GM15510 (cell line): ENCODE measurements at regions not wholly inside any gene's neighbourhood (a gene's known extent, or its start where the extent isn't known, plus 50 kb on each side); places are given as distances from the start of the nearest gene placed in this dataset.

ENCODE experiments used
- POLR2A ChIP-seq: IDR thresholded peaks from 3 replicates; pipeline ENCODE4 v1.6.1; 2011; ENCODE audit warnings: borderline replicate concordance; ENCODE audit not compliant: insufficient read length; ENCODE audit errors: extremely low read depth

DNA sequence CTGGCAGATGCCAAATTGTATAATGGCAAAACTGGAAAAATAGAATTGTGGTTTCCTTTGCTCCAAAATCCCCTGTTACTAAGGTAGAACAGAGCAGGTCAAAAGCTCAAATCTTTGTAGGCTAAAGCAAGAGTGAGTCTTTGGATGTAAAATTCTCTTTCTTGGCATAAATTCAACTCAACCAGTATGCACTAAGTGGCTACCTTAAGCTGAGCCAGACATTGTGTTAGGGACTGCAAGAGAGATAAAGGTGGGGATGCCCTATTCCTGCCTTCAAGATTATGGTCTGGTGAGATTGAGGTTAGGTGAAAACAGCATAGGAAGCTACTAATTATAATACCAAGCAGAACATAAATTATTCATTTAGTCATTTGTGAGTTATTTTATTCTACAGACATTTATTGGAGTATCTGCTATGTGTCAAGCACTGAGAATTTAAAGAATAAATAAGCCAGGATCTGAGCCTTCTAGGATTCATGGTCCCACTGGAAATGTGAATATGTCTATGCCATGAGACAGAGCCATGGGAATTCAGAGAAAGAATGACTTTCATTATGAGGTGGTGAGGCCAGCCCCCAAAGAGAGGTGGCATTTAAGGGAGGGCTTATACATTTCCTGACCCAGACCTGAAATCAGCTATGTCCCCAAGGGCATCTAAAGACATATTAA lies 198.0 kb upstream of the NCKAP5 start:
- TF ChIP-seq POLR2A = no peak

DNA sequence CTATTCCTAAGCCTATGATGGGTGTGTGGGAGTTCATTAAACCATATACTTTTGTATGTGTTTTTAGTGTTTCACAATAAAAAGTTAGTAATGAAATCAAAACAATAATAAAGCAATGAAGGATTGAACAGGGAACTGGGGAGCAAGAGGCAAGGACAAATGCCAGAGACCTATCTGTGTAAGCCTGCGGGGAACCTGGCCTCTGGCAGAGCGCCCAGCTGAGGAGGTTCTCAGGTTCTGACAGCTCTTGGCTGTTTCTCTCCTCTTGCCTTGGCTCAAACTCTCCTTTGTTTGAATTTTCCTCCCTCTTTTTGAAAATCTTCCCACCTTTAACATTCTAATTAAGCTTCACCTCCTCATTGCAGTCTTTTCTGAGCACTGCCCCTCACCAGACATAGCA lies 200.0 kb upstream of the NCKAP5 start:
- TF ChIP-seq POLR2A = no peak

DNA sequence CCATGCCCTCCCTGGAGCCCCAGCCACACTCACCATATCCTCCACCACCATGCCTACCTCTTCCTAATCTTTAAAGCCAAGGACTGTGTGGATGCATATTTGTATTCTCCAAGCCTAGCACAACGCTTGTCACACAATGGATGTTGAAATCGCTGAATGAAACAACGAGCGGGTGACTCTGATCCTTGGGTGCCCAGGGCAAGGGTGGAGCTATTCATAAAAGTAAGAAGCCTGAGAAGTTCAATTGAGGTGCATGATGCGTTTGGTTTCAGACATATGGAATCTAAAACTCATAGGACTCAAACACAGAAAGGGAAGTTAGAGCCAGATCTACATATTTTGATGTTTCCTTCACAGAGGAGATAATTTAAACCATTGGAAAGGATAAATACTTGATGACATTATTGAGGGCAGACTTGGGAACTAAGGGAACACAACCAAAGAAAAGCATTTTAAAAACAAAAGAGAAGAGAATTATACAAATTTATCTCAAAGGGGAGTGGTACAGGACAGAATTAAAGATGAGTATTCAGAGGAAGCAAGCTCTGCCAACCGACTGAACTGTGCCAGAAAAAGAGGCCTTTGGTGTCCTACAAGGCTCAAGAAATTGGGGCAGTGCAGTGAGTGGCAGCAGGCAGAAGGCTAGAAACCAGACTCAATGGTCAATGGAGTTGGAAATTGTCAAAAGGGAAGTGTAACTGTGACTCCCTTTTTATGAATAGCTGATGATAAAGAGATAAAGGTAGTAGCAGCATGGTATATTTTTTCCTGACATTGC lies 200.6 kb upstream of the NCKAP5 start:
- no peak for TF ChIP-seq POLR2A

DNA sequence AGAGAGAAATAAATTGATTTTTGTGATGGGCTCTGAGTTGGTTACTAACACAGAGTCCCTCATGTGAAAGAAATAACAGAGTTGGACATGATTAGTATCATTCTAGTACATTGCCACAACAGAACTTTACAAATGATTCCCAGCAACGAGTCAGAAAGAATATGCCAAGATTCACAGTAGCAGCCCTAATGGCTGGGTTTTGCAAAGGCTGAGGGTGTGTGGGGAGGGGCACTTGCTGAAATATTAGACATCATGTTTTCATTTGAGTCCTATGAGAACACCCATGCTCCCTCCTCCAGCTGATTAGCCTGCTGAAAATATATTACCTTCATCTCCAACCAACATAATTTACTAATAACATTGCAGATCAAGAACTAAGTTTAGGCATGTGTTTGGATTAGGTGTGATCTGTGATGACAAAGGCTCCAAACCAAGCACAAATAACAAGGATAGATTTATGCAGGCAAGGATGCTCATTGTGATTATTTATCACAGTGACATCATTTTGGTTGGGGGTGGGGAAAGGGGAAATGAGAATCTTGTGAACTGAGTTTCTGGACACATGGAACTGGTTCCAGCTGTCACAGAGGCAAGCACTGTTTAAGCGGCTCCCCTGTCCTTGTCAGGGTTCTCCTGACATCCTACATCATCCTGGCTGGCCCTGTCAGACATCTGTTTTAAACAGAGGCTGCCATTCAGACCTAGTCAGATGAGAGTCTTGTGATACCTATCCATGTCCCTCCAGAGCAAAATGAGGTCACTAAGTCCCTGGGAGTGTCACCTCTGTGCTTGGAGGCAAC lies 205.8 kb upstream of the NCKAP5 start:
- TF ChIP-seq POLR2A = no peak

DNA sequence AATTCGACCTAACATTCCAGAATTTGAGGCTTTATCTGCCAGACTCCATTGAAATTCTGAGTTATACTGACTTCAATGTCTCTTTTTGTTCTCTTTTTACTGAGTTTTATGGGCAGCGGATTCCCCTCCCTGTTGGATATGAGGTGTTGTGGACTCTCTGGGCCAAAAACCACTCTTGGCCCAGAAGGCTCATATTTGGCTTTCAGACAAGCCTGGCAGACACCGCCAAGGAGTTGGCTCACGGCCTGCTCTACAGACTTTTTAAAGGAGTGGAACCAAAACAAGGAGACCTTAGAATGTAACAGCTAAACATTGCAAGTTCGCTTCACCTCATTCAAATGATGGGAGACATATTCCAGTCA lies 206.4 kb upstream of the NCKAP5 start:
- TF ChIP-seq POLR2A = no peak

DNA sequence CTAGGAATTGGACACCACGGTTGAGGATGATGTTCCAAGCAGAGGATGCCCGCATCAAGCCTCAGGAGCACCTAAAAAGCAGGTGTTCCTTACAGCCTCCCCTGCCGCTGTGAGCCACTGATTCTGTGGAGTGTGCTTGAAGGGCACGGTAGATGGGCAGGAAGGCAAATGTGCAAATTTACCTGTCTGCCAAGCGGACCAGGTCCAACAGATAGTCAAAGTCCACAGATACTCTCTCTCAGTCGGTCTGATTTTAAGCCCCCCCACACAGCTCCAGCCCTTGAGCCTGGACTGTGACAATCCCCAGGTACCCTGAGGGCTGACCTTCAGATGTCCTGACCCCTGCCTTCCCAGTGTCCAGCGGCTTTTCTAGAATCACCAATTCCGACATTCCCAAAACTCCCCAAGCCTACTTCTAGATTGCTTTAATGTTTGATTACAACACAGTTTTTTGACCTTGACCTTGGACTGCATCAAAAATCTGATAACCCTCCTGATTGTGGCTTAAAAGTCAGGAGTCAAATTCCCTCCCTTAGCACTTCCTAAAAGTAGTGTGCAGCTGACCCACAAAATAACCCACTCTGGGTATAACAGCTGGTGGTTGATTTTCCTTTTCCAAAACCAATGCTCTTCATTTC lies 208.8 kb upstream of the NCKAP5 start:
- TF ChIP-seq POLR2A = no peak

DNA sequence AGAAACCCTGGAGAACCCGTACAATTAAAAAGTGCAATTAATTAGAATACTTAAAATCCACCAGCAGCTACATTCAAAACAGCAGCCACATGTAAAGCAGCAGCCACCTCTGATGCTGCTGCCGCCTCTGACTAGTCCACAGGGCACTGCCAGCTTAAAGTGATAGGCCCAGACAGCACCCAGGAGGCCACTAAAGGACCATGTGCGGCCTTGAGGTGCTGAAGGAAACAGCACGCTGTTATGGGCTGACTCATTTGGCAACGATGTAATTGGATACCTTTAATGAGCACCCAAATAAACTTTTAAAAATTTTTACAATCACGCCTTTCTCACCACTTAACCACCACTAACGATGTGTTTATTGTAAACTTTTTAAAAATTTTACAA lies 209.3 kb upstream of the NCKAP5 start:
- TF ChIP-seq POLR2A = no peak

DNA sequence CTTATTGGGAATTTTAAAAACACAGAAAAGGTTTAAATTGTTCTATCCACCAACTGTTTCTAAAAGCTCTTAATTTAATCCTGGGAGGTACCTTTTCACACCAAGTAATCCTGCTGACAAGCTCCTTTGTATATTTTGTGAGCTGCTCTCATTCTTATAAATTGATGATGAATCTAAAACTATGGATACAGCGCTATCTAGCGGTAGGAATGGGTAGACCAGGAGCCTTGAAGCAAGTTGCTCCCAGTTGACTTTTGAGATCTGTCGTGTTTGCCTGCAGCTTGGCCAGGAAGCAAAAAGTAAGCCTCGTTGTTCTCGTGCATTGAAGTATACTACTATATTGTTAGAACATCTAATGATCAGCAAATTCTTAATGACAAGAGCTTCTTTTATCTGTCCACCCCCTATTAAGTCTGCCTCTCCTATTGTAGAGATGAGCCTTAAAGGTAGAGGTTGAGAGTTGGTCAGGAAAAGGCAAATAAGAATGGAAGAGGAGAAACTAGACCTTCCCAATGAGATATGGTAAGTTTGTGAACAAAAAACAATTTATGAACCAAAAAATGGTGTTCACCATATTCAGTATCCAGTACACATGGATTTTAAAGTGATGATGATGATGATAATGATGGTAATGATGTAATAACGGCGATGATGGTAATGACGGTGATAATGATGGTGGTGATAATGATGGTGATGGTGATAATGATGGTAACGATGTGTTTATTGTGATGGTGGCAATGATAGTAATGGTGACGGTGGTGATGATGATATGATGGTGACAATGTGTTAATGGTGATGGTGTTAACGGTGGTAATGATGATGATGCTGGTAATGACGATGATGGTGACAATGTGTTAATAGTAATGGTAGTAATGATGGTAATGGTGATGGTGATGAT lies 212.1 kb upstream of the NCKAP5 start:
- TF ChIP-seq POLR2A = no peak

DNA sequence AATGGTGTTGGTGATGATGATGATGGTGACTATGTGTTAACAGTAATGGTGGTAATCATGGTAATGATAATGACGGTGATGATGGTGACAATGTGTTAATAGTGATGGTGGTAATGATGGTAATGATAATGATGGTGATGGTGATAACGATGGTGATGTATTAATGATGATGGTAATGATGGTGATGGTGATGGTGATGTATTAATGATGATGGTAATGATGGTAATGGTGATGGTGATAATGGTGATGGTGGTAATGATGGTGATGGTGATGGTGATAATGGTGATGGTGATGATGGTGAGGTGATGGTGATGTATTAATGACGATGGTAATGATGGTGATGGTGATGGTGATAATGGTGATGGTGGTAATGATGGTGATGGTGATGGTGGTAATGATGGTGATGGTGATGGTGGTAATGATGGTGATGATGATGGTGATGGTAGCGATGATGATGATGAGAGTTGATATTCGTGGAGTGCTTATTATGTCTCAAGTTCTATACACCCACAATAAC lies 212.8 kb upstream of the NCKAP5 start:
- no peak for TF ChIP-seq POLR2A

DNA sequence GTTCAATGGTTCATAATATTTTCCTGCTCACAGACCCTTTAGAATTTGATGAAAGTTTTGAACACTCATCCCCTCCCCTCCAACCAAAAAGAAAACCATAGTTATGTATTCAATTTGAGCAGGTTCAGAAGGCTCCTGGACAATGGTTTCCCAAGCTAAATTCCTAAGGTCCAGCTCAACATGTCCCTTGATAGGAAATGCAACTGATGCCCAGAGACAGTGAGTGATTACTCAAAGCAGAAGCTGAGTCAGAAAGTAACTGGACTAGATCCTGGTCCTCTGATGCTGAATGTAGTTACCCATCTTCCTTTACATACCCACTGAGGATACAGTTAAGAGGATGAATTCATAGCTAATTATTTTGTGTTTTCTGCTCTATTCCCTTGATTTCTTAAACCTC lies 218.9 kb upstream of the NCKAP5 start:
- no peak for TF ChIP-seq POLR2A

DNA sequence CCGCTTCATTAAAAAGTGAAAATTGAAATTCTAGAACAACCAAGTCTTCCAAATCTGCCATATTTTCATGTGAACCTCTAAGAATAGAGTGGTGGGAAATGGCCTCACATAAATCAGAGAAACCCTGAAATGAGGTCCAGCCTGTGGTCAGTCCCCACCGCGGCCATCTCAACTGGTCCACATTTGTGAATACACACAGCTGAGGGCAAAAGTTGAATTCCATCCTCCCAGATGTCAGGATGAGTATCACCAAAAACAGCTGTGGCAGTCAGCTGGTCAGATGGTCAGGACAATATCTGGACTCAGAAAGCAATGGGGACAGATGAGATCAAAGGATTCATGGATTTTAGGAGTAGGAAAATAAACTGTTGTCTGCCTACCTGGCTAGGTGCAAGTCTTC lies 219.4 kb upstream of the NCKAP5 start:
- TF ChIP-seq POLR2A = no peak

DNA sequence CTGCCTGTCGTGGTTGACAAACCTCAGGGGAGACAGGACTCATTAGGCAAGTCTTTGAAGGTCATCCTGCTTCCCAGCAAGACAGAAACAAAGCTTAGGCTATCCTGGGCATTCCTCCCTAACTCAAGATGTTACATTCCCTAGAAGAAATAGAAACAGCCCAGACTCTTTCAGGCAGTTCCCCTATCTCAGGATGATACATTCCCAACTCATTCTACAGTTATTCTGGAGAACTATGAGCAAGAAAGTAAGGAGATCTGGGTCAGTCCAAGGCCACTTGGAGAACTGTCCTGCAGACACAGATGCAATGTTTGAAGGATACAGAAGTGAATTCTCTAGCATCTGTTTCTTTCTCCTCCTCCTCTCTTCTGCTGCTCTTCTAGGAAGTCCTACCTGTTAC lies 220.1 kb upstream of the NCKAP5 start:
- no peak for TF ChIP-seq POLR2A

DNA sequence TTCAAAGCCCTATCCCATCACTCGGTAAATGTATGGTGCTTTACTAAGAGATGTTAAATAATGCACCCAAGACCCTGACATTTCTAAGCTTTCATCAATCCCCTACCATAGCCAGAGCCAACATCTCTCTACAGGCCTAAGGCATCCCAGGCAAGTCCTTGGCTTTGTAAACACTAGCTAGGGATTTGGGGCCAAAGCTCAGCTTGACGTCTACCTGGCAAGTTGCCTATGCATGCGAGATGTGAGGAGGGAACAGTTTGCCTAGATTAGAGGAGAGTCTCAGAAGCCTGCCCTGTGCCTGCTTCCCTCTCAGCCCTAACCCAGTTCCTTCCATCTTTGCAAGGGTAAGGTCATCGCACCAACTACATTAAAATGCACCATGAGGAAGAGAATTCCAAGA lies 221.5 kb upstream of the NCKAP5 start:
- no peak for TF ChIP-seq POLR2A

DNA sequence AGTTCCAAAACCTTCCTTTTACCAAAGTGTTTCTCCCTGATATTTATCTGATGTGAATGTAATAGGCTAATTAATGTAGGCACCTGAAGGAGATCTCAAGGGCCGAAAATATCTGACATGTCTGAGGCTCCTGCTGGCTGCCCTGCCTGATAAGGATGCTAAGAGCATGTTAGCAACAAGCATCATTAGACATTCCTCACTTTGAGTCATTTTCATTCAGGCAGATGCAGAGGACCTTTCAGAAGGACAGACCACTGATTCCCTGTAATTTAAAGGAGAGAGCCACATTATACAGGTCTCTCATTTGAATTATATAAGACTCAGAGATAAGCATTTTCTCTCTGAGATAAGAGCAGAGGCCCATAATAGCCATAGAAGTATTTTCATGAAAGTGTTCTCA lies 222.4 kb upstream of the NCKAP5 start:
- no peak for TF ChIP-seq POLR2A

DNA sequence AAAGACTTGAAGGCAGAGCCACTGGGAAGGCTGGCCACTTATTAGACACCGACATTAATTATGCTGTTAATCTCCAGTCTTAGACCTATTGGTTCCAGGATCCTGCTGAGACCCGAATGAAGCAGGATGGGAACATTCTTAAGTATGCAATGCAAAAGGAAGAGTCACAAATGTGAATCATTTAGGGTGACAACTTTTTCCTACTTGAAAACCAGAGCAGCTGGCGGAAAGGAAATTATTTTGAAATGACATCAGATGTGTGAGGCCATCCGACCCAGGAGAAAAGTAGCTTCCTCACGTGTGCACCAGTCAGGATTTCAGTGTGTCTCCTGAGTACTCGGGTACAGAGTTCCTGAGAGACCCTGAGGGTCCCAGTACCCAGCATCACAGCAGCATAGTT lies 222.9 kb upstream of the NCKAP5 start:
- TF ChIP-seq POLR2A = no peak

DNA sequence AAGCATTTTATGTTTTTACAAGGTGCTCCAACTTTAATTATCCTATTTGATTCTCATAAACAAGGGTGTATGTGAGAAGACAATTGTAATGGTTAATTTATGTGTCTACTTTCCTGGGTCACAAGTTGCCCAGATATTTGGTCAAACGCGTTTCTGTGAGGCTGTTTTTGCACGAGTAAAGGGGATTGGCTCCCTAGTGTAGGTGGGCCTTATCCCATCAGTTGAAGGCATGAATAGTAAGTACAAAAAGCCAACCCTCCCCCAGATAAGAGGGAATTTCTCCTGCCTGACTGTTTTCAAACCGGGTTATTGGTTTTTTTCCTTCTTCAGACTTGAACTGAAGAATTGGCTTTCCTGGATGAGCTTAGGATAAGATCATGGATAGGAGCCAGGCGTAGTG lies 224.0 kb upstream of the NCKAP5 start:
- no peak for TF ChIP-seq POLR2A
